Mucosa of gallbladder (tissue), 1 donor: ENCODE measurements at regions not wholly inside any gene's neighbourhood (a gene's known extent, or its start where the extent isn't known, plus 50 kb on each side); places are given as distances from the start of the nearest gene placed in this dataset.
A peak's percentile ranks its signal among the peaks of the same experiment; 100 is the strongest.
"Not testable (repeated sequence)": the region's sequence is repeated elsewhere in the genome, so short reads cannot be mapped to it uniquely, and the experiment has no call there.

Experiments
- DNase-seq: peaks from one replicate; pipeline ENCODE4 v3.0.0-alpha.2; 2020; ENCODE audit warnings: low spot score
- donor health status: DM: no; HTN: no; CAD: no.

DNA sequence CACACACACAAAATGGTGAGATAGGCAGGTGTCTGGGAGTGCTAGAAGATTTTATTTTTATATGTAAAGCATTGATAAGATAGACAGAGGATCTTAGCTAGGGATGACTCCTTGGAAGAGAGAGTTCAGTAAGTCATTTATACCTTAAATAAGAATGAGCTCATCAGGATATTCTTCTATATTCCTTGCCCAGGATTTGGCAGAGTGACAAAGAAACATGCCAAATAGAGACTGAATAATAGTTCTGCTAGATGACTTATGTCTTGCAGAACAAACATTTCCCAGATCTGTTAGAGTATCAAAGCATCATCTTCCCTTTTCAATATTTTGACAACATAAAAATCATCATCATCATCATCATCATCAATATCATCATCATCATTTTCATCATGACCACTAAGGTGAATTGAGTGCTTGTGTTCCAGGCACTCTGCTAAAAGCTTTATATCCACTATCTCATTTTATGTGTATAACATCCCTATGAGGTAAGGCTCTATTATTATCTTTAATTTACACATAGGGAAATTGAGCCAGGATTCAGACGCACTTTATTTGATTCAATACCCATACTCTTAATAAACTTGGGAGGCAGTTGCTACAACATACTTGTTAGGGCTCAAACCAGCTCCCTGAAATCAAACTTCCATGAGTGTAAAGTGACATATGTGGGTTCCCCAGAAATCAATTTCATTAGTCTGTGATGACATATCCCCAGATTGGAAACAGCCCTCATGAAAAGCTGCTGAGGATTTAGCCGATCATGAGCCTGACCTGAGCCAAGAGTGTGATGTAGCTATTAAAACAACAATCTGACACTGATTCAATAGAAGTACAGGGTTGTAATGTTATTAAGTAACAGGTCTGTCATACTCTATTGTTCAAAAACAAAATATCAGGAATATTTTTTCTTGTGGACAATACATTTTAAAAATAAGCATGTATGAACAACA is 176.3 kb upstream of the SEMA6A start:
- DNase-seq, result no peak

DNA sequence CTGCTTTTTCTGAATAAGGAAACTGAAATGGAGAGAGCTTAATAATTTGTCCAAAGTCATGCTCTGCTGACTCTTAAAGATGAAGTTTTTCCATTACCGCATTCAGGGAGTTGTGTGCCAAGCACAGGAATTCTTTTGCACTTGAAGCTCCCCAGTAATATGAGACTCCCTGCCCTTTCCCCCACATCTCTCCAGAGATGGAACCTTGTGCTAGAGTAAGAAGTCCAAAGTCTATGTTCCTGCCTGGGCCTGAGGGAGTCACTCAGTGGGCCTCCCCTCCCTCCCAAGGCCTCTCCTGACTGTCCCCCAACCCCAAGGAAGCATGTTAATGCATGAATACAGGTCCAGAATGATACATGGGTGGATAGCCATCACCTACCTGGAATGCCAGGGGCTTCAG is 173.3 kb upstream of the SEMA6A start:
- DNase-seq, result peak; percentile 34

DNA sequence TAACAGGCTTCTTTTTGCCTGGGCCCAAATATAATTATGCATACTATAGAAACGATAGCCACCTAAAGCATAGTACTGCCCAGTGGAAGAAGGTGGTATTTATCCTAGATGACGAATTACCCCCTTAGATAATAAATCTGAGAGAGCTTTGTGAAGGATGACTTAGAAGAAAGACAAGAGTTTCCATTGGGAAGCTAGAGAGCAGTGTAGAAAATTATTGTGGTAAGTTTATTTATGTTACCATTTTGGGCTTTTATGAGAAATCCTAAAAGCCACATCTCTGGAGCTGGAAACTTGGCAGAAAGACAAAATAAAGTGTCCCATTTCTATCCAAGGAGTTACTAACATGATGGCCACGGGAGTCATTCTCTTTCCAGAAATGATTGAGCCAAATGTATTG is 172.0 kb upstream of the SEMA6A start:
- DNase-seq, result no peak

DNA sequence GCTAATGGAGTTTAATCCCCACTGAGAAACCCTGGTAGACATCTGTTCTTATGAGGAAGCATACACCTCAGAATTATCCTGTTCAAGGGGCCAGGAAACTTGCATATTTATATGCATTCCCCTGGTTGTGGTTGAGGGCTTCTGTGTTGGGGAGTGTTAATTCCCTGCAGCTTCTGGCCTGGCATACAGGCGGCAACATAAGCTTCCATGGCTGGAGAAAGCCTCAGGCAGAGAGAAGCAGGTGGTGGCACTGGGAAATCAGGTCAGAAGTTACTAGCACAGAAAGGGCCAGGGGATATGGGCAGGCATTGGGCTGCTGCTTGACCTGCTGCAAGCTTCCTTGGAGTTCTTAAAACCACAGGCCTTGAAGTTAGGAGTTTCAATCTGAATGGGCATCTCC is 166.1 kb upstream of the SEMA6A start:
- DNase-seq, result no peak

DNA sequence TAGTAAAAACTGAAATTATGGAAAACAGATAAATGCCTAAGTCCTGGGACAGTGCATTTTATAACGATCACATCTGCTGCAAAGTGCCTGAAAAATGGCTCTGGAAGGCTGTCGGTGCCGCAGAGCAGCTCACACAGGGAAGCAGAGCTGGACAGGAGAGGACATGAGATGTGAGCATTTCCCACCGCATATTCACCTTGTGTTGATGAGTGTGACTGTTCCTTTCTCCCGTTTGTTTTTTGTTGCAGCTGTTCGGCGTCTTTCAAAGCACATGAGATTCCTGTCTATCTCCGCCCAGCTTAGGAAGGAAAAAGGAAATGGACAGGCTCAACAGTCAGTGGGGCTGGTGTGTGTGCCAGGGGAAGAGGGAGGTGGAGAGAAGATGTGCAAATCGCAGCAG is 164.9 kb upstream of the SEMA6A start:
- no peak for DNase-seq

DNA sequence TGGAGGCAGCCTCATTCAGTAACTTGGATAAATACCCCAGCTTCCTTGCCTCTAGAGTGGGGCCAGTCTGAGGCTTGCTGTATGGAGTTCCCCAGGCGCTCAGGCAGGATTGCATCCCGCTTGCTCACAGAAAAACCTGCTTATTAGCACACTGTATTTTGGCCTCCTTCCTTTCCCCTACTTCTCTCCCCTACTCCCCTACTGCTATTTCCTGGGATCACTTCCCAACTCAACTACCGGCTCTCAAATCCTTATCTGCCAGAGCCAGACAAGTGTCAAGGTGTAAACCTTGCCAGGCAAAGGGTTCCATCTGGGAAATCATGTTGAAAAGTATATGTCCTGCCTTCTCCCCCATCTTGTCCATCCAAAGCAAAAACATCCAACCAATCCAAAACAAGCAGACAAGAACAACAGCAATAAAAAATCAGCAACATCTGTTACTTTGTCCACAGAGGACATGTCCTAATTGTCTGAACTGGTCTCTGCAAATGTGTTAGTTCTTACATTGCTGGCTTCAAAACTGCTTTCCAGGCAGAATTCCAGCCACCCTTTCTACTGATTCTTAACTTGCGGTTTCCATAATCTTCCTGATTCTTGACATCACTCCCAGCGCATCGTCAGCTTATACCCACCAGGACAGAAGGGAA is 164.1 kb upstream of the SEMA6A start:
- no peak for DNase-seq

DNA sequence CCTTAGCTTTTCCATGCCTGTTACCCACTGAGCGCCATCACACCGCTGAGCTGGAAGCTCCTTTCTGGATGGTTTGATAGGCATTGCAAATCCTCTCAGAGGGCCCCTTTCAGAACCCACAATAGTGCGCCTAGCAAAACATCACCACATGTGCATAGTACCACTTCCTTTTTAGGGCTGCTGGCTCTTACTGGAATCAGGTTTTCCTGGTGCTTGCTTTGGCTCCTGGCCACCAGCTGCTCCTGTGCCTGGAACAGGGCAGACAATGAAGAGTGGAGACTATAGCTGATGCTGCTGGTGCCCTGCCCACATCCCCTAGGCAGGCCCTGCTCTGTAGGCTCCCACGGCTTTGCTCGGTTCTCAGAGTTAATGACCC is 163.6 kb upstream of the SEMA6A start:
- DNase-seq, result no peak

DNA sequence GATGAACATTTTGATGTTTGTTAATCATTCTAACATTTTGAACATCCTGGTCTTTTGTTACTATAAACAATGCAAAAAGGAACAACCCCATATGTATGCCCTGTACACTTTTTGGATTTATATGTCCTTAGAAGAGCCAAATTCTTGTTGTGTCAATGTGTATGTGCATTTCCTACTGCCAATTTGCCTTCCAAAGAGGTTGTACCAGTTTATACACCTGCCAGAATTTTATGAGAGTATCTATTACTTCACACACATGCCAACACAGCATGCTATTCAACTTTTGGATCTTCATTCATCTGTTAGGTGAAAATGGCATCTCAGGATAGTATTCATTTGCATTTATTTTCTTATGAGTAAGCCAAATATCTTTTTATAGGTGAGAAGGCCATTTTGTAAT is 162.0 kb upstream of the SEMA6A start:
- DNase-seq, result no peak

DNA sequence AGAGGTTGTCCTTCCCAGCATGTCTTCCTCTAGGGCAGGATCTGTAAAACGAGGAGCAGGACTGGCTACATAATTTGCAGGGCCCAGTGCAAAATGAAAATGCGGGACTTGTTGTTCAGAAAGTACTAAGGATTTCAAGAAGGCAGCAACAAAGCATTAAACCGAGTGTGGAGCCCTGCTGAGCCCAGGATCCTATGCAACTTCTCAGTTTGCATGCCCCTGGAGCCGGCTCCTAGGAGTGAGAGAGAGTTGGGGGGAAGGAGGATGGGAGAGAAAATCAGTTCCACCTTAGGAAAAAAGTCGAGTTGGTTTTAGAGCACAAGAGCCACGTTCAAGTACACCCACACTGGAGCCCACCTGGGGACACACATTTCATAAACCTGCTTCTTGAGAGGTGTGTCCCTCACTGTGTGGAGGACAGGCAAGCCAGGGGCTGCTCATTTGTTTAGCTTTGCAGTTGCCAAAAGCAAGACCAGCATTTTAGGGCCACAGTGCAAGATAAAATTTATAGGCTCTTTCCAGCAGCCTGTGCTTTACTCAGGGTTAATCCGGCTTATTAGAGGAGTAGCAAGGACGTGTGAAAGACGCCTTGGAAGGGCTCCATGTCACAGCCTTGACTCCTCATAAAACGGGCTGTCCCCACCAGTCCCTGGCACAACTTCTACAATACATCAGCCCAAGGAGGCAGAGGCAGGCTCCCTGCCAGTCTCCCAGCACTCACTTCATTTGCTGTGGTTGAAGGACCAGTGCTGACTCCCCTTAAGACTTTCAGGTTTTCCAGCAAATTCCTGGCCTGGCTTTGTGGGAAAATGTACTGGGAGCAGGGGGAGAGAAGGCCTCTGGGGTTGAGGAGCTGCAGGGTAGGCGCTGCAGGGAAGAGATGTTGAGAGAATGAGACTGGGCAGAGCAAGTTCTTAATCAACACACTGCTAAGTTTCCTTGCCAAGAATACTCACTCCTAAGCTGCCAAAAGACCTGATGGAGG is 159.7 kb upstream of the SEMA6A start:
- no peak for DNase-seq

DNA sequence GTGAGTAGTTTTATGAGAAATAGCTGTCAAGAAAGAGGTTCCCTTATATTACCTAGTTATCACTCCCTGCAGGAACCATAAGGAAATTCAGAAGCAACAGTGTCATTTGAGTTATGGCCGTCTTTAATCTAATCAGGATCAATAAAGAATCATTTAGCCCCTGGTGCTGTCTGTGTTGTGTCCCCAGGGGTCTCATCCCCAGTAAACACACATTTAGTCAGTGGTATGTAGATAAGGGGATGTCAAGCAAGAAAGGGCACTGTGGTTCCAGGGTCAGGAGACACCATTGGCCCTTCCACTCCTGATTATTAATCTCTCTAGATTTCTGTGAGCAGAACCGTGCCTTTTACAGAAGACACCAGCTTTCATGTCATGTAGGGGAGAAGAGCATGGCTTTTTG is 158.0 kb upstream of the SEMA6A start:
- DNase-seq, result no peak

DNA sequence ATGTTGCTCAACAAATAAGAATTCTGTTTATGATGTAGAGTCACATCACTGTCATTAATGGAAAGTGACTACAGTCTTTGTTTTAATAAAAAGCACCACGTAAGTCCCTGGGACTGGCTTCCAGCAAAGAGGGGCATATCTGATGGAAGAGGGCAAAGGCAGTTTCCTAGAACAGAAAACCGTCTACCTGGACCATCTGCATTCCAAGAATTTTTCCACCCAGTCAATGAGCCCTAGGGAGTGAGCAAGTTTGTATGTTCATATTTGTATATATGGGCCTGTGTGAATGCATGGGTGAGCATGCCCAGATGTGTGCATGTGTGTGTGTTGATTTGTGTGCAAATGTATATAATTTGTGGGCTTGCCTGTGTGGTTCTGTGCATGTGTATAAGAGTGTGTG is 156.8 kb upstream of the SEMA6A start:
- no peak for DNase-seq

DNA sequence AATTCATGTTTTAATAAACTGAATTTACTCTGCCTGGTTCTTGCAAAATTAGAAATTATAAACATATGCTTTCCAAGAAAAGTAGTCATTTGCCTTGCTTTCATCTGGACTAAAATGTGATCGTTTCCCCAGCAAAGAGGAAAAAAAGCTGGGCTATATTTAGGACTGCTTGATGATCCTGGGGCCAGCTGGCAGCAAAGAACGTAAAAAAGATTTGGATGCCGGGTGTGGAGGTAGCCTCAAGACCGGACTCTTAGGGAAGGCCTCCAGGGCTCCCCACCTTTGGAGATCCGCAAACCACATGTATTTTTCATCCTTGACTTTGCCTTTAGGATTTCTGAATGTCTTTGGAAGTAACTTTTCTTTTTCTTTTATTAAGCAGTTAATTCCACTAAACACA is 156.1 kb upstream of the SEMA6A start:
- no peak for DNase-seq

DNA sequence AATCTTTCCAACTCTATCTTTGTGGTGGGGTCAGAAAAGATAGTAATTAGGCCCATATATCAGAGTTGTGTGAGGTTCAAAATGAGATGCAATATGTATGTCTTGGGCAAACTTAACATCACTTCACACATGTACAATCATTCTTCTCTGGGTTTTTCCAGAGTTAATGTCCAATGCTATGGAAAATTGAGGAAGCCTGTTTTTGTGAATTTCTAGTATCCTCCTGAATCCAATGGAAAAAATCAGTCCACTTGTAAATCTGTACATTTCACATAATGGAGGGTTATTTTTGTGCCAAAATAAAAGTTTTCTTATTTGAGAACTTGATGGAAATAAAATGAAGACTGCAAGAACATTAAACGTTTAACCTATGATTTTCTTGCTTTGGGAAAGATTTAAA is 155.6 kb upstream of the SEMA6A start:
- DNase-seq, result no peak

DNA sequence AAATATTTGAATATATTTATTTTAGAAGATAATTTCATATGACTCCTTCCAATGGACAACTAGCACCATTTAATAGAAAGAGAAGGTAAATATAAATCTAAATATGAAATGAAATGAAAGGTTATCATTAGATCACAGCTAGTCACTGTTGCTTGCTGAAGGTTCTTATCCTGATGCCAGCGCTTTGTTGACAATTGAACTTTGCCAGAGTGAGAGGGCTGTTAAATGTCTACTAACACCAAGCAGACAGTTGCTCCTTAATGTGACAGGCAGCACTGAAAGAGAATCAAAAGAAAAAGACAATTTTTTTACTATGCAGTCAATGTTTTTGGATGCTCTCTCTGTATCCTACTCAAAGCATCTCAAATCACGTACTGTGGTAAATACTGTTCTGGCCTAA is 152.6 kb upstream of the SEMA6A start:
- no peak for DNase-seq

DNA sequence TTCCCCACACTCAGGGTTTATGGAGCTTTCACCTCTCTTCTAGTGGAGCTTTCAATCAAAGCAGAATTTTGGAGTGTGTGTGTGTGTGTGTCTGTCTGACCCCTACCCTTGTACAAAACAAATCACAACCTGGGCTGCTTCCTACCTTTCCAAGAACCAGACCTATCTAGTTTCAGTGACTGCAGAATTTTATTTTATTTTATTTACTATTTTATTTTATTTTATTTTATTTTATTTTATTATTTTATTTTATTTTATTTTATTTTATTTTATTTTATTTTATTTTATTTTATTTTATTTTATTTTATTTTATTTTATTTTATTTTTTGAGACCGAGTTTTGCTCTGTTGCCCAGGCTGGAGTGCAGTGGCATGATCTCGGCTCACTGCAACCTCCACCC is 151.6 kb upstream of the SEMA6A start:
- DNase-seq, result not testable (repeated sequence)

DNA sequence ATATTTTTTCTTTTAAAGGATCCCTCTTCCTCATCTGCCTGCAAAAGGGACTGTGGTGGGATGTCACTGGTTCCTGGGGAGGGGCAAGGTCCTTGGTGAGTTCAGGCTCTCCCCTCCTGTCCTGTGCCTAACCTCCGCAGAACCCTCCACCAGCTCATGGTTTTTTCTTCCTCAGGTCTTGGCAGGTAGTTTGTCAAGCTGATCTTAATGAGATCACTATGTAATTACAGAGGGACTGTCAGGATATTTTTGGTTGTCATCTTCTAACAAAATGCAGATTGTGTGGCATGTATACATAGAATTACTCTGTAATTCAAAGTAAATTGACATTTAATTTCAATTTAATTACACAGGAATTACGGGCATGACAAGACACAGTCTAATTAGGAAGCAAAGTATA is 150.3 kb upstream of the SEMA6A start:
- no peak for DNase-seq

DNA sequence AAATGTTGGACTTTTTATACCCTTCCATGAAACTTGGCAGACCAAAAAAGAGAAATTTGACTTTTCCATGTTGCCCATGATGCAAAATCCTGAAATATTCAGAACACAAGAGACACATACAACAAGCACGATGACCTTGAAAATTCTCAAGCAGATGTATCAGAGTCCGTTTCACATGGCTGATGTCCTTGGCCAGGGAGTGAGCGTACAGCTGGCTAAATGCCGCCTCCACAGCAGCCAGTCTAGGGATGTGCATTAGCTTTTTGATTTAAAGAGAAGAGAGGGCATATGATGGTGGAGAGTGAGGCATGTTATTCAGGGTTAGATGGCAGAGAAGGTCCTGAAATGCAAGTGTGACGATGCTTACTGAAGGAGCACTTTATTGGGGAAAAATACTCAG is 148.0 kb upstream of the SEMA6A start:
- DNase-seq, result no peak

DNA sequence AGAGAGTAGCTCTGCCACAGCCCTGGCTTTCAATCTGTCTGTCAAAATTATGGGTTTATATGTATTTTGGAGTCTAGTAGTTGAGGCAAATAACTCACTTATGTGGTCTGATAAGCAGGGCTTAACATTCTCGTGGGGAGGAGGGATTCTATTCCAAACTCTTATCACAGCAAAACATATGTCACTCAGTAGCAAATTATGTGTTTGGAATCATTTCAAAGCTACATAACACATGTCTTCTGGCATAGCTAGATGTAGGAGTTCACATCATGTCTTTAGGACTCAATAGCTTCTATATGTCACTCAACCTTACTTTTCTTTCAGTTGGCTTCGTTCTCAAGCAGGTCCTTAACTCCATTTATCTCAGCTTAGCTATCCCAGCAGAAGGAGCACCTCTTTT is 144.5 kb upstream of the SEMA6A start:
- DNase-seq, result no peak

DNA sequence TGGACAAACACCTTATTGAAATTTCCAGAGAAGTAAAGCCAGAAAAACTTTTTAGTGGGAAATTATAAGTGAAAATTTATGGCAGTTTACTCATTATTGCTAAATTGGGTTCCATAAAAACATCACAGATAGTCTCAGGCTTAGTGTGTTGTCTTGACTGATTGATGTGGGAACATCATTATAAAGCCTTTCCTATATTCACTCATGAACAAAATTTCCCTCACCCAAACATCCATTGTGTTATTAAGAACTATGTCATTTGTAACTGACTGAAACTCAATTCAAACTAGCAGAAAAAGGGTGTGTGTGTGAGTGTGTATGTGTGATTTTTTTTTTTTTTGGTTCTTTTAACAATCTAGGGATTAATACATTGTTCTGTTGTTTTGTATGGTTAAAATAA is 143.7 kb upstream of the SEMA6A start:
- DNase-seq, result no peak

DNA sequence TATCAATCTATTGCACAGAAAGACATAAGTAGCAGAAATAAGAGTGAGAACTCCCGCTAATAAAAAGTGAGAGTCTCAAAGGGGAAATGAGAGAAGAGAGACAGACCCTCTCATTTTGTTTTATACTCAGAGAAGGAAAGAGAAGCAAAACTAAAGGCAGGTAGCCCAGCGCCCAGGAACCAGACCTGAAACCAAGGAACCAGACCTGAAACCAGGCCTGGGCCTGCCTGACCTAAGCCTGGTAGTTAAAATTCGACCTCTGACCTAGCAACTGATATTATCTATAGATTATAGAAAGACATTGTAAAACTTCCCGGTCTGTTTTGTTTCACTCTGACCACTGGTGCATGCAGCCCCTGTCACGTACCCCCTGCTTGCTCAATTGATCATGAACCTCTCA is 134.5 kb upstream of the SEMA6A start:
- DNase-seq, result no peak

DNA sequence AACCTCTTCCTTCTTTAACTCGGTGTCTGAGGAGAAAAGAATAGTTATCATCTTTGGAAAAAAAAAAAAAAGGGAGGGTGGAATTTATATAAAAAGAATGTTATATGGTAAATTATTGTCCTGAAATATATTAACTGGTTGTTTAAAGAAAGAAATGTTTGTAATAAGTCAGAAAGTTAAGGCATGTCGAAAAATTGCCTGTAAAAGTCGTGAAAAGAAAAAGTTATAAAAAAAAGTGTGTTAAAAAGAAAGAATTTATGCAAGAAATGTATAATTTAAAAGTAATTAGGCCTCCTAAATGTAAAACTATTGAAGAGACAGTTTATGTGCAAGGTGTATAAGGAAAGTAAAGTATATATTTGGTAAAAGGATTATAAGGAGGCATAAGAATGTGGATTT is 130.5 kb upstream of the SEMA6A start:
- DNase-seq, result not testable (repeated sequence)

DNA sequence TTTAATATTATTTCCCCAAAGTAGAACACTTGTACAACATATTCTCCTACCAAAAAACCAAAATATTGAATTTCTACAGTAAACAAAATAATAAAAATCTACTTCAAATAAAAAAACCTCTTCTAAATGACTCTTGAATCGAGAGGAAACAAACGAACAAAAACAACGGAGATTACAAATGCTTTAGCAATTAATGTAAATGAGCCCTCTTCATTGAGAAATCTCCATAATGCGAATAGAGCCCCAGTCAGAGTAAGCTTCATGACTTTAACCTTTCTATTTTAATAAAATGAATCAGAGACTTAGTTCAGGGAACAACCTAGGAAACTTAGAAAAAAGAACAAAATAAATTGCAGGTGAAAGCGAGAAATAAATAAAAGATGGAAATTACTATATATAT is 129.3 kb upstream of the SEMA6A start:
- no peak for DNase-seq
